H9 (cell line): ENCODE measurements at regions not wholly inside any gene's neighbourhood (a gene's known extent, or its start where the extent isn't known, plus 50 kb on each side); places are given as distances from the start of the nearest gene placed in this dataset.

Experiments
- DNase-seq: peaks from one replicate; pipeline ENCODE4 v3.0.0-alpha.2; 2017
- H2AFZ ChIP-seq: one replicate; pipeline ENCODE4 v1.6.1; 2013; ENCODE audit warnings: mild to moderate bottlenecking, low read length, control low read depth, moderate library complexity
- H2AK5ac ChIP-seq: 2 replicates; pipeline ENCODE4 v1.6.1; 2013; ENCODE audit warnings: low read length, control low read depth, mixed read lengths; ENCODE audit not compliant: insufficient read length
- H2BK120ac ChIP-seq: one replicate; pipeline ENCODE4 v1.6.1; 2013; ENCODE audit warnings: low read depth, mild to moderate bottlenecking, low read length, control low read depth, inconsistent platforms; ENCODE audit not compliant: poor library complexity, severe bottlenecking
- H2BK12ac ChIP-seq: 2 replicates; pipeline ENCODE4 v1.6.1; 2013; ENCODE audit warnings: low read length, control low read depth, mixed read lengths, low read depth; ENCODE audit not compliant: insufficient read length
- H2BK15ac ChIP-seq: 2 replicates; pipeline ENCODE4 v1.6.1; 2013; ENCODE audit warnings: low read depth, low read length, control low read depth
- H2BK20ac ChIP-seq: one replicate; pipeline ENCODE4 v1.6.1; 2013; ENCODE audit warnings: low read depth, mild to moderate bottlenecking, low read length, control low read depth, inconsistent platforms; ENCODE audit not compliant: poor library complexity, severe bottlenecking
- H2BK5ac ChIP-seq: 2 replicates; pipeline ENCODE4 v1.6.1; 2013; ENCODE audit warnings: low read length, control low read depth, mixed read lengths; ENCODE audit not compliant: insufficient read length
- H3K14ac ChIP-seq: 2 replicates; pipeline ENCODE4 v1.6.1; 2013; ENCODE audit warnings: low read length, control low read depth; ENCODE audit not compliant: insufficient read depth
- H3K18ac ChIP-seq: 2 replicates; pipeline ENCODE4 v1.6.1; 2013; ENCODE audit warnings: low read depth, mild to moderate bottlenecking, mixed read lengths, low read length, control low read depth; ENCODE audit not compliant: insufficient read length
- H3K23ac ChIP-seq: 2 replicates; pipeline ENCODE4 v1.6.1; 2013; ENCODE audit warnings: low read length, control low read depth, mixed read lengths, low read depth; ENCODE audit not compliant: insufficient read length
- H3K23me2 ChIP-seq: 2 replicates; pipeline ENCODE4 v1.6.1; 2013; ENCODE audit warnings: low read depth, mild to moderate bottlenecking, mixed read lengths, low read length, control low read depth; ENCODE audit not compliant: insufficient read length, poor library complexity, severe bottlenecking
- H3K27ac ChIP-seq: 2 replicates; pipeline ENCODE4 v1.5.1; 2013; ENCODE audit warnings: low read length, control low read depth, mixed read lengths, low read depth; ENCODE audit not compliant: insufficient read length
- H3K27me3 ChIP-seq: 2 replicates; pipeline ENCODE4 v1.6.1; 2013; ENCODE audit warnings: low read length, control low read depth, inconsistent platforms; ENCODE audit not compliant: insufficient read depth
- H3K4ac ChIP-seq: 2 replicates; pipeline ENCODE4 v1.6.1; 2013; ENCODE audit warnings: low read depth, mild to moderate bottlenecking, control low read depth, inconsistent platforms, low read length, moderate library complexity
- H3K4me1 ChIP-seq: 2 replicates; pipeline ENCODE4 v1.6.1; 2013; ENCODE audit warnings: low read length, control low read depth, inconsistent platforms; ENCODE audit not compliant: insufficient read depth
- H3K4me2 ChIP-seq: 2 replicates; pipeline ENCODE4 v1.6.1; 2013; ENCODE audit warnings: low read length, control low read depth, mixed read lengths; ENCODE audit not compliant: insufficient read length, insufficient read depth
- H3K56ac ChIP-seq: 2 replicates; pipeline ENCODE4 v1.6.1; 2013; ENCODE audit warnings: low read depth, mild to moderate bottlenecking, mixed read lengths, low read length, control low read depth; ENCODE audit not compliant: insufficient read length
- H3K79me1 ChIP-seq: 2 replicates; pipeline ENCODE4 v1.6.1; 2013; ENCODE audit warnings: low read depth, mild to moderate bottlenecking, moderate library complexity, low read length, control low read depth, inconsistent platforms; ENCODE audit not compliant: insufficient read depth, poor library complexity, severe bottlenecking
- H3K79me2 ChIP-seq: 2 replicates; pipeline ENCODE4 v1.6.1; 2013; ENCODE audit warnings: low read length, control low read depth, inconsistent platforms; ENCODE audit not compliant: insufficient read depth
- H3K9ac ChIP-seq: 2 replicates; pipeline ENCODE4 v1.6.1; 2013; ENCODE audit warnings: low read length, control low read depth, mixed read lengths; ENCODE audit not compliant: insufficient read length; ENCODE audit errors: extremely low read depth
- H3K9me3 ChIP-seq: one replicate; pipeline ENCODE4 v1.6.1; 2013; ENCODE audit warnings: low read depth, low read length, inconsistent platforms; ENCODE audit not compliant: control insufficient read depth
- H3T11ph ChIP-seq: one replicate; pipeline ENCODE4 v1.6.1; 2013; ENCODE audit warnings: mild to moderate bottlenecking, low read length, control low read depth, inconsistent platforms
- H4K20me1 ChIP-seq: one replicate; pipeline ENCODE4 v1.6.1; 2013; ENCODE audit not compliant: control insufficient read depth, insufficient read length, insufficient read depth
- H4K5ac ChIP-seq: 2 replicates; pipeline ENCODE4 v1.6.1; 2013; ENCODE audit warnings: low read depth, mild to moderate bottlenecking, mixed read lengths, low read length, control low read depth; ENCODE audit not compliant: insufficient read length
- H4K8ac ChIP-seq: replicated peaks from 2 replicates; pipeline ENCODE4 v1.6.1; 2013; ENCODE audit warnings: low read length, control low read depth, mixed read lengths, low read depth; ENCODE audit not compliant: insufficient read length
- H4K91ac ChIP-seq: 2 replicates; pipeline ENCODE4 v1.6.1; 2013; ENCODE audit warnings: low read depth, mild to moderate bottlenecking, moderate library complexity, mixed read lengths, low read length, control low read depth; ENCODE audit not compliant: insufficient read length
- H3K27ac Mint-ChIP-seq, 3 experiments: 2 replicates in 2 of 3; 3 replicates in 1 of 3; pipeline ENCODE4 v1.8.0; 2020 to 2021; ENCODE audit warnings: mixed read lengths in 3 of 3, mild to moderate bottlenecking in 1 of 3, moderate library complexity in 1 of 3
- H3K27me3 Mint-ChIP-seq: 2 replicates; pipeline ENCODE4 v1.8.0; 2021; ENCODE audit warnings: low read depth, mild to moderate bottlenecking, moderate library complexity, mixed read lengths
- H3K36me3 Mint-ChIP-seq, 3 experiments: 2 replicates in 2 of 3; 3 replicates in 1 of 3; pipeline ENCODE4 v1.8.0; 2020 to 2021; ENCODE audit warnings: low read depth in 3 of 3, mixed read lengths in 3 of 3; ENCODE audit not compliant: insufficient read depth in 1 of 3
- H3K4me1 Mint-ChIP-seq, 2 experiments: 2 replicates each; pipeline ENCODE4 v1.8.0; 2020; ENCODE audit warnings: mixed read lengths in 2 of 2
- H3K4me3 Mint-ChIP-seq, 2 experiments: 2 replicates in 1 of 2; 3 replicates in 1 of 2; pipeline ENCODE4 v1.8.0; 2020 to 2021; ENCODE audit warnings: mild to moderate bottlenecking in 2 of 2, mixed read lengths in 2 of 2, moderate library complexity in 1 of 2
- H3K9me3 Mint-ChIP-seq, 2 experiments: 2 replicates in 1 of 2; 3 replicates in 1 of 2; pipeline ENCODE4 v1.8.0; 2020; ENCODE audit warnings: mild to moderate bottlenecking in 2 of 2, mixed read lengths in 2 of 2, moderate library complexity in 1 of 2
- CTCF ChIP-seq: fragments of 200-600 bp; sonication (generic); conservative IDR thresholded peaks from 3 replicates; pipeline ENCODE4 v1.8.0; 2021; ENCODE audit warnings: antibody characterized with exemption, mild to moderate bottlenecking
- WGBS: extraction: QIAGEN DNeasy Blood & Tissue Kit; methylation state at CpG from one replicate; pipeline ENCODE4 v1.1.7; 2013; ENCODE audit warnings: missing lambda C conversion rate, low lambda C conversion rate, mixed read lengths; ENCODE audit not compliant: insufficient read length; ENCODE audit errors: extremely low coverage; 5-methylcytosine and 5-hydroxymethylcytosine counted together

- no peak overlapping the region for H2BK15ac ChIP-seq
- H3T11ph ChIP-seq = no peak overlapping the region
- no peak overlapping the region for H3K18ac ChIP-seq
- WGBS = no CpG with 5 or more reads among the region's 5 CpGs
- H2BK120ac ChIP-seq = no peak overlapping the region
- H3K27ac Mint-ChIP-seq = no peak overlapping the region
- no peak overlapping the region for H3K9ac ChIP-seq
- no peaks in the 10 kb centered on the region for H3K9me3 ChIP-seq
- H2AK5ac ChIP-seq = no peak overlapping the region
- H2BK12ac ChIP-seq = no peak overlapping the region
- H3K36me3 Mint-ChIP-seq = no peaks in the 10 kb centered on the region
- no peaks in the 10 kb centered on the region for H3K79me2 ChIP-seq
- no peak overlapping the region for H4K5ac ChIP-seq
- no peaks in the 10 kb centered on the region for H3K23me2 ChIP-seq
- H3K14ac ChIP-seq = no peak overlapping the region
- no peaks in the 10 kb centered on the region for H3K27me3 ChIP-seq
- no peaks in the 10 kb centered on the region for H4K20me1 ChIP-seq
- H2BK20ac ChIP-seq = no peak overlapping the region
- no peak overlapping the region for H3K4me3 Mint-ChIP-seq
- peaks cover 5 to 8% of the 10 kb centered on the region in 2 experiments for H3K4me1 Mint-ChIP-seq
- H3K23ac ChIP-seq = no peak overlapping the region
- no peak for DNase-seq
- no peaks in the 10 kb centered on the region; a peak in 1 of 5 replicates for H3K9me3 Mint-ChIP-seq
- no peak overlapping the region for H3K4me2 ChIP-seq
- no peaks in the 10 kb centered on the region for H3K79me1 ChIP-seq
- no peak for TF ChIP-seq CTCF
- no peaks in the 10 kb centered on the region for H3K4me1 ChIP-seq
- no peak overlapping the region for H2BK5ac ChIP-seq
- H3K56ac ChIP-seq = no peak overlapping the region
- no peak overlapping the region for H4K91ac ChIP-seq
- no peak overlapping the region for H3K4ac ChIP-seq
- H4K8ac ChIP-seq = no peak overlapping the region
- no peak overlapping the region for H3K27ac ChIP-seq
- H2AFZ ChIP-seq = no peak overlapping the region
- H3K27me3 Mint-ChIP-seq = no peaks in the 10 kb centered on the region; the same call in none of the 2 replicates
Observed at GRCh38 chr15:69609776-69610175, 157.2 kb downstream of the RPLP1 start.
